ENCODE measurements at regions not wholly inside any gene's neighbourhood (a gene's known extent, or its start where the extent isn't known, plus 50 kb on each side); places are given as distances from the start of the nearest gene placed in this dataset.

- TF ChIP-seq, protein P1, sequence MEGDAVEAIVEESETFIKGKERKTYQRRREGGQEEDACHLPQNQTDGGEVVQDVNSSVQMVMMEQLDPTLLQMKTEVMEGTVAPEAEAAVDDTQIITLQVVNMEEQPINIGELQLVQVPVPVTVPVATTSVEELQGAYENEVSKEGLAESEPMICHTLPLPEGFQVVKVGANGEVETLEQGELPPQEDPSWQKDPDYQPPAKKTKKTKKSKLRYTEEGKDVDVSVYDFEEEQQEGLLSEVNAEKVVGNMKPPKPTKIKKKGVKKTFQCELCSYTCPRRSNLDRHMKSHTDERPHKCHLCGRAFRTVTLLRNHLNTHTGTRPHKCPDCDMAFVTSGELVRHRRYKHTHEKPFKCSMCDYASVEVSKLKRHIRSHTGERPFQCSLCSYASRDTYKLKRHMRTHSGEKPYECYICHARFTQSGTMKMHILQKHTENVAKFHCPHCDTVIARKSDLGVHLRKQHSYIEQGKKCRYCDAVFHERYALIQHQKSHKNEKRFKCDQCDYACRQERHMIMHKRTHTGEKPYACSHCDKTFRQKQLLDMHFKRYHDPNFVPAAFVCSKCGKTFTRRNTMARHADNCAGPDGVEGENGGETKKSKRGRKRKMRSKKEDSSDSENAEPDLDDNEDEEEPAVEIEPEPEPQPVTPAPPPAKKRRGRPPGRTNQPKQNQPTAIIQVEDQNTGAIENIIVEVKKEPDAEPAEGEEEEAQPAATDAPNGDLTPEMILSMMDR (IDR thresholded peaks at IDR 0.05) = no peak
- TF ChIP-seq POLR2A (IDR thresholded peaks at IDR 0.05) = no peak
Measured at GRCh38 chr9:79387101-79387835, 184.5 kb upstream of the TLE4 start.

Data from ovary (tissue), 3 donors.